CD4-positive, alpha-beta T cell (primary cell): ENCODE measurements at regions not wholly inside any gene's neighbourhood (a gene's known extent, or its start where the extent isn't known, plus 50 kb on each side); places are given as distances from the start of the nearest gene placed in this dataset.

ENCODE experiments used
- ATAC-seq: fragments of 200-7000 bp; cut with Tn5 transposase; one replicate; pipeline ENCODE4 v1.10.0; 2022; ENCODE audit warnings: mild to moderate bottlenecking; ENCODE audit not compliant: poor library complexity
- CTCF ChIA-PET: fragments of 350-600 bp; sonication (Branson Sonifier 250); formaldehyde crosslinking; loops from one replicate; lab custom pipeline; 2021; ENCODE audit warnings: antibody characterized with exemption, inconsistent platforms; lab: Charles Lee
- POLR2A ChIA-PET: fragments of 350-600 bp; sonication (Branson Sonifier 250); formaldehyde crosslinking; loops from one replicate; lab custom pipeline; 2021; ENCODE audit warnings: antibody characterized with exemption, inconsistent platforms; lab: Charles Lee
- DNase-seq, 14 experiments: peaks; one replicate each; pipeline ENCODE4 v3.0.0-alpha.2; 2013 to 2020; ENCODE audit warnings: mixed read lengths in 2 of 14
- H3K27ac ChIP-seq, 2 donors: one replicate each; pipeline versions ENCODE4 v1.5.1 to v1.7.0; 2013; ENCODE audit warnings: low read length in 2 of 2, low read depth in 1 of 2, mild to moderate bottlenecking in 1 of 2
- H3K27me3 ChIP-seq, 2 experiments: 1 replicate in 1 of 2; 2 replicates in 1 of 2; pipeline versions ENCODE4 v1.6.1 to v1.7.0; 2013; ENCODE audit warnings: low read length in 2 of 2, control low read depth in 1 of 2, mild to moderate bottlenecking in 1 of 2, moderate library complexity in 1 of 2; ENCODE audit not compliant: insufficient read depth in 2 of 2, control insufficient read depth in 1 of 2
- H3K36me3 ChIP-seq: one replicate; pipeline ENCODE4 v1.6.1; 2013; ENCODE audit warnings: low read length, control low read depth; ENCODE audit not compliant: insufficient read depth
- H3K4me1 ChIP-seq: one replicate; pipeline ENCODE4 v1.6.1; 2013; ENCODE audit warnings: low read length, control low read depth; ENCODE audit not compliant: insufficient read depth
- H3K4me3 ChIP-seq: one replicate; pipeline ENCODE4 v1.5.1; 2013; ENCODE audit warnings: mild to moderate bottlenecking, low read length, moderate library complexity
- H3K9me3 ChIP-seq, 2 experiments: 1 replicate in 1 of 2; 2 replicates in 1 of 2; pipeline versions ENCODE4 v1.6.1 to v1.7.0; 2013; ENCODE audit warnings: low read length in 2 of 2, mild to moderate bottlenecking in 2 of 2, control low read depth in 1 of 2, moderate library complexity in 1 of 2; ENCODE audit not compliant: control insufficient read depth in 1 of 2, insufficient read depth in 1 of 2
- H3K27ac Mint-ChIP-seq: one replicate; pipeline ENCODE4 v1.8.0; 2020; ENCODE audit warnings: mixed read lengths
- H3K27me3 Mint-ChIP-seq: one replicate; pipeline ENCODE4 v1.8.0; 2021; ENCODE audit warnings: mixed read lengths
- H3K36me3 Mint-ChIP-seq: one replicate; pipeline ENCODE4 v1.8.0; 2021; ENCODE audit warnings: low read depth, mixed read lengths
- H3K4me1 Mint-ChIP-seq: one replicate; pipeline ENCODE4 v1.8.0; 2021; ENCODE audit warnings: low read depth, mixed read lengths
- H3K4me3 Mint-ChIP-seq: one replicate; pipeline ENCODE4 v1.8.0; 2020; ENCODE audit warnings: mild to moderate bottlenecking, mixed read lengths
- H3K9me3 Mint-ChIP-seq: one replicate; pipeline ENCODE4 v1.8.0; 2020; ENCODE audit warnings: mixed read lengths
- intact Hi-C, 2 experiments: fragments of 100-400 bp; cut with DNase I in 1 of 2; cut with micrococcal nuclease in 1 of 2; formaldehyde crosslinking; loops; one replicate each; pipeline versions ENCODE4 v1.15.1 to v1.9.0; 2023 to 2025; cut with DNase I, micrococcal nuclease
- TF ChIP-seq, protein P1 (sequence below): fragments of 200-600 bp; IDR thresholded peaks from one replicate; pipeline ENCODE4 v1.8.0; 2022; ENCODE audit warnings: antibody characterized with exemption, mild to moderate bottlenecking

GRCh38 chr5:162289489-162289888 is 221.9 kb downstream of the GABRG2 start:
- Mint-ChIP-seq H3K27me3 (no peaks in the 10 kb centered on the region), H3K36me3 (no peaks in the 10 kb centered on the region), H3K4me3 (no peak overlapping the region), H3K4me1 (no peaks in the 10 kb centered on the region), H3K27ac (no peak overlapping the region), H3K9me3 (peaks cover 7% of the 10 kb centered on the region)
- no peak for DNase-seq
- H3K27me3 ChIP-seq = no peaks in the 10 kb centered on the region
- ATAC-seq = no peak
- POLR2A ChIA-PET = no interaction called here
- intact Hi-C loops = no loop called here
- peaks cover 0 to 3% of the 10 kb centered on the region in 2 experiments for H3K9me3 ChIP-seq
- no peak overlapping the region for H3K4me3 ChIP-seq
- CTCF ChIA-PET = no interaction called here
- H3K4me1 ChIP-seq = no peaks in the 10 kb centered on the region
- no peaks in the 10 kb centered on the region for H3K36me3 ChIP-seq
- no peak overlapping the region for H3K27ac ChIP-seq
- TF ChIP-seq, protein P1, sequence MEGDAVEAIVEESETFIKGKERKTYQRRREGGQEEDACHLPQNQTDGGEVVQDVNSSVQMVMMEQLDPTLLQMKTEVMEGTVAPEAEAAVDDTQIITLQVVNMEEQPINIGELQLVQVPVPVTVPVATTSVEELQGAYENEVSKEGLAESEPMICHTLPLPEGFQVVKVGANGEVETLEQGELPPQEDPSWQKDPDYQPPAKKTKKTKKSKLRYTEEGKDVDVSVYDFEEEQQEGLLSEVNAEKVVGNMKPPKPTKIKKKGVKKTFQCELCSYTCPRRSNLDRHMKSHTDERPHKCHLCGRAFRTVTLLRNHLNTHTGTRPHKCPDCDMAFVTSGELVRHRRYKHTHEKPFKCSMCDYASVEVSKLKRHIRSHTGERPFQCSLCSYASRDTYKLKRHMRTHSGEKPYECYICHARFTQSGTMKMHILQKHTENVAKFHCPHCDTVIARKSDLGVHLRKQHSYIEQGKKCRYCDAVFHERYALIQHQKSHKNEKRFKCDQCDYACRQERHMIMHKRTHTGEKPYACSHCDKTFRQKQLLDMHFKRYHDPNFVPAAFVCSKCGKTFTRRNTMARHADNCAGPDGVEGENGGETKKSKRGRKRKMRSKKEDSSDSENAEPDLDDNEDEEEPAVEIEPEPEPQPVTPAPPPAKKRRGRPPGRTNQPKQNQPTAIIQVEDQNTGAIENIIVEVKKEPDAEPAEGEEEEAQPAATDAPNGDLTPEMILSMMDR = no peak

DNA sequence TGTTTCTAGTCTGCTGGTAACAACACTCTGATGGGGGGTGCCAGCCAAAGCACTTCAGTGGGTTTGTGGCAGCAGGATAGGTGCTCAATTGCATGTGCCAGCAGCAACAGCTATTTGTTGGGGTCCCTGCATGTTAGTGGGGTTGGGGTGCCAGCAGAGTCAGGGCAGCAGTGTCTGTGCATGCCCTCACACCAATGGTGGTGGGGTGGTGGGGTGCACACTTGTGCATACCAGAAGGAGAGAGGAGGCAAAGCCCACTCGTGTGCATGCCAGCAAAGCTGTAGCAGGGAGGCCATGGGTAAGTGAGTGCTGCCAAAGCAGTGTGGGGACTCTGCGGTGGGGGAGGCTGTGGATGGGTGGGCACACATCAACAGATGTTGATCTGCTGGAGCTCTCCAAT is 232.2 kb downstream of the GABRG2 start:
- Histone ChIP-seq H3K27ac (no peak overlapping the region), H3K27me3 (no peaks in the 10 kb centered on the region), H3K4me3 (no peak overlapping the region), H3K36me3 (no peaks in the 10 kb centered on the region), H3K9me3 (peaks cover 0 to 10% of the 10 kb centered on the region in 2 experiments), H3K4me1 (no peaks in the 10 kb centered on the region)
- DNase-seq = no peak
- H3K4me1 Mint-ChIP-seq = no peaks in the 10 kb centered on the region
- no peak overlapping the region for H3K27ac Mint-ChIP-seq
- ChIA-PET POLR2A (no interaction called here), CTCF (no interaction called here)
- TF ChIP-seq, protein P1 = no peak
- no peak overlapping the region for H3K4me3 Mint-ChIP-seq
- ATAC-seq = no peak
- no peaks in the 10 kb centered on the region for H3K27me3 Mint-ChIP-seq
- peaks cover 4% of the 10 kb centered on the region for H3K9me3 Mint-ChIP-seq
- intact Hi-C loops = no loop called here
- no peaks in the 10 kb centered on the region for H3K36me3 Mint-ChIP-seq

DNA sequence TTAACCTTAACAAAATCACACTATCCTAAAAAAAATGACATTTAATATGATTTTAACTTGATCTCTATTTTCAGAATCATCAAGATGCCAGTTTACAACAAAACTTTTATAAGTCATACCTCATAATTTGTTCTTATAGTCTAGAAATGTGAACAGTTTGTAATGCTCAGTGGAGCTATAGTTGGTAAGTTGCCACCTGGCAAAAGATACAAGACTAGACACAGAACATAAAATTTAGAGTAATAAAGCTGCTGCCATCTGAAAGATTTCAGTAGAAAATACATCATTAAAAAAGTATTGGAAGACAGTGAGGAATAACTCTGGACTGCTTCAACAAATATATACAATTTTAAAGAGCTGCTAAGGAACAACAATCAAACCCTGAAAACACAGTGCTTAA is 233.8 kb downstream of the GABRG2 start:
- no peak for ATAC-seq
- Mint-ChIP-seq H3K27me3 (no peaks in the 10 kb centered on the region), H3K4me3 (no peak overlapping the region), H3K9me3 (peaks cover 4% of the 10 kb centered on the region), H3K27ac (no peak overlapping the region), H3K4me1 (no peaks in the 10 kb centered on the region), H3K36me3 (no peaks in the 10 kb centered on the region)
- DNase-seq = no peak
- H3K9me3 ChIP-seq = peaks cover 0 to 10% of the 10 kb centered on the region in 2 experiments
- H3K4me1 ChIP-seq = no peaks in the 10 kb centered on the region
- H3K4me3 ChIP-seq = no peak overlapping the region
- intact Hi-C loops = no loop called here
- TF ChIP-seq, protein P1 = no peak
- no peak overlapping the region for H3K27ac ChIP-seq
- H3K27me3 ChIP-seq = no peaks in the 10 kb centered on the region
- ChIA-PET CTCF (no interaction called here), POLR2A (no interaction called here)
- no peaks in the 10 kb centered on the region for H3K36me3 ChIP-seq
